ENCODE measurements at regions not wholly inside any gene's neighbourhood (a gene's known extent, or its start where the extent isn't known, plus 50 kb on each side); places are given as distances from the start of the nearest gene placed in this dataset.

DNA sequence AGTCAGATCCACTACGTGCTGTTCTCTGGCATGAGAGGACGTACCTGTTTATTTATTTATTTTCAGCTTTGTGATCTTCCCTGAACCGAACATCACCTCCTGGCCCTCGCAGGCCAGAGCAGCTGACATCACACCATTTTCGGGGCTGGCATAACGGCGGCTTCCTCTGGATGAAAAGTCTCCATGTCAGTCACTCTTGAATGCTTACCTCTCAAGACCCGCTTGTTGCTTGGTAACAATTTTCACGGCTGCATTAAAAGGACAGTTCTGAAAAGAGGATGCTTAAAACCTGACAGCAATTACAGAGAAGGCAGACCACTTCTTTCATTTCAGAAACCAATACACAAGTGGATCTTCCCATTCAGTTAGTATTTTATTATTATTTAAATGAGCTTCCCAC lies 159.8 kb upstream of the CDH4 start:
- TF ChIP-seq CTCF (IDR thresholded peaks at IDR 0.05), result no peak
- no peak for TF ChIP-seq EP300 (IDR thresholded peaks at IDR 0.05; ENCODE audit: borderline replicate concordance in 1 of 2, low read depth in 1 of 2, low read length in 1 of 2)
- no peak for TF ChIP-seq RCOR1 (IDR thresholded peaks at IDR 0.05; ENCODE audit: low read length)
- no peak for TF ChIP-seq GATA2 (CRISPR knock-in tag; IDR thresholded peaks at IDR 0.05)

Measured in SK-N-SH (cell line).